ENCODE measurements at regions not wholly inside any gene's neighbourhood (a gene's known extent, or its start where the extent isn't known, plus 50 kb on each side); places are given as distances from the start of the nearest gene placed in this dataset.

DNA sequence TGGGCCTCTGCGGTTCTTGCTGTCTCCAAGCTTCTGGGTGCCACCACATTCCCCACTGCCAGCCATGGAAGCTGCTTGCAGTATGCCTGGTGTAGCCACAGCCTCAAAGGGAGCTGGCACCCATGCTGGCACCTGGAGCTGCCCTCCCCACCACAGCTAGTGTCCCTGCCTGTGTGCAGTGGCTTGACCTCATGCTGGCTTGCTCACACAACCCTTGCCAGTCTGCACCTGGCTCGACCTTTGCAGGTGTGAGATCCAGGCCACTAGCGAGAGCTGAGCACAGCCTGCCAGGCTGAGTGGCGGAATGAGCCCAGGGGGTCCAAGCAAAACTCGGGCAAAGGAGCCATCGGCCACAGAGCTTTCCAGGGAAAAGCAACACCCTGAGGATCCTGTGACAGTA lies 236.7 kb upstream of the CSNK1A1L start:
- TF ChIP-seq CTCF (IDR thresholded peaks at IDR 0.05) (no peak), POLR2A (IDR thresholded peaks at IDR 0.05) (no peak)

Measured in esophagus squamous epithelium (tissue), 4 donors.